CD4-positive, alpha-beta T cell treated with Interferon alpha-2 for 1 hour (primary cell): ENCODE measurements at regions not wholly inside any gene's neighbourhood (a gene's known extent, or its start where the extent isn't known, plus 50 kb on each side); places are given as distances from the start of the nearest gene placed in this dataset.
"Not testable (repeated sequence)": the region's sequence is repeated elsewhere in the genome, so short reads cannot be mapped to it uniquely, and the experiment has no call there.

Source experiments
- DNase-seq, 2 donors: peaks; one replicate each; pipeline ENCODE4 v3.0.0-alpha.2; 2020 to 2022

DNA sequence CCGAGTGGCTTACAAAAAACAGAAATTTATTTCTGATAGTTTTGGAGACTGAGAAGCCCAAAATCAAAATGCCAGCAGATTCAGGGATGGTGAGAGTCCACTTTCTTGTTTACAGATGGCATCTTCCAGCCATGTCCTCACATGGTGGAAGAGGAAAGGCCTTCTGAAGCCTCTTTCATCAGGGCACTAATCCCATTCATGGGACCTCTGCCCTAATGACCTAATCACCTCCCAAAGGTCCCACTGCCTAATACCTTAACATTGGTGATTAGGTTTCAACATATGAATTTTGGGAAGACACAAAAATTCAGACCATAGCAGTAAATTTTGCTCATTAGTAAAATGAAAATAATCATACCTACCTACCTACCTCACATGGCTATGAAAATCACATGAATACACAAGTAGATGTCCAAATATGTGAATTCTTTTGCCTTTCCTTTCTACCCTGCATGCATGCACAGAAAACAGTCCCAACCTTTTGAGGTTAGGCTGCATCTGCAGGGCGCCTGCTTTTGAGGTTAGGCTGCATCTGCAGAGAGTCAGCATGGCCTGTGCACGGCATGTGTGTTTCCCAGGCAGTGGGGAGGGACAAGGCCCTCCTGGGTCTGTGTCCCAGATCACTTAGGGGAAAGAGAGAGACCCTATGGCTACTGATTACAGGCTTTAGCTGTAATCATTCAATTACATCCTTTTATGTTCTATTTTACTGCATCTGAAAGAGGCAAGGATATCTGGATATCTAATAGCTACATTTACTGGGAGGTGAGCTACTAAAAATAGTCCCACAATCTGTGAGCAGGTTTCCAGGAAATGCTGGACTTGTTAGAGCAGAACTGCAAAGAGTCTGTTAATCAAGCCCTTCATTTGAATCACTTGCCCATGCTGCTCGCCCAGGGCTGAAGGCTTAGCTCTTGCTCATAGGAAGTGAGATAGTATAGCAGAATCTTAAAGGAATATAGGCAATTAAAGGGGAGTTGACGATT lies 497.7 kb upstream of the MARCKS start:
- no peak for DNase-seq

DNA sequence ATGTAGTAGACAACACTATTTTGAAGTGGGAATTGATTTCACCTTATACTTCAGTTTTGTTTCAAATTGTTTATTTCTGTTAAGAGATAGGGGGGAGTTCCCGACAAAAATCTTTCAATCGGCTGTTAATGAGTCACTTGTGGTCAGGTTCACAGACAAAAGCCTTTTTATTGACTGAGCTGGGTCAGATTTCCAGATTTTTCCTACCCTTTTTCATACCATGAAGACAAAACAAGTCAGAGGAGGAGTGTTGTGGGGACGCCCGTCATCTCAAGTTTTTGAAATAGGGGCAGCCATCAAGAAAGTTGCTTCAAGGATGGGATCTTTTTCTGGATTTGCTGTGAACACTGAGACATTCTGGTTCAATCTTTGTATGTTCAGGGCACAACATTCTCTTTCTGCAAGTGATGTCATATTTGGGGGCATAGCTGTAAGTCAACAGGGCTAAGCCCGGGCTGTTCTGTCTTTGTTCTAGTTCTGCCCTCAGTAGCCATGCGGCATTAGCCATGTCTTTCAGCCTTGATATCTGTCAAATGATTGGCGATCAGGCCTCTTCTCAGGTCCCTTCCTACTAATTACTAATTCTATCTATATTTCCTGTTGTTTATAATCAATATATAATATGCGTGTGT lies 496.0 kb upstream of the MARCKS start:
- DNase-seq = no peak

DNA sequence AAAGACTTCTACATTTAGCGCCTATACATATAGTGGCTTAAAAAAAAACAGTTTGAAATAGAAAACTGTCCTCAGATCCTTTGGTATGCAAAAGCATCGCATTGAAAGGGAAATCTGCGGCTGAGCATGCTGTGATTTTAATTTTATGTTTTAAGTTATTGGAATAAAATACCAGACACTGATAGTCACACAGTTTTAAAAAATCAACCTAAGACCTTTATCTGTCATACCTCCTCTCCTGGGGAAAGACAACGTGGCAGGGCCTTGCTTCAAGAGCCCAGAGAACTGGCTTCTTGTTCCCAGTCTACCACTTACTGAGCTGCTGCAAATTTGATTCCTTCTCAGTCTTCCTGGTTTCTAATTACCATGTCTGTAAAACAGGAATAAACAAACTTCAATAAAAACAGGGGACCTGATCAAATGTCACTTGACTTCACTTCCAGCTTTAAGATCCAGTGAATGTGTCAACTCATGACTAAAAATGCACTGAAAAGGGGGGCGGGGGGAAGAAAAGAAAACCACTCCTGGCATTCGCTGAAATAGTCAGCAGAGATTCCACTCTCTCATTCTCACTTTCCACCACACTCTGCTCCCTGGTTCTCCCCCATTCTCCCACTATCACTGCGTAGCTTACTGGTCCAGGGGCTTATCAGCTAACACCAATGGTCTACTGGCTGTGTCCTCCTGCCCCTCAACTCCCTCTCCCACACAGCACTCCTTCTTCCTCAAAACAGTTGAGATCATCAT lies 494.7 kb upstream of the MARCKS start:
- DNase-seq = no peak

DNA sequence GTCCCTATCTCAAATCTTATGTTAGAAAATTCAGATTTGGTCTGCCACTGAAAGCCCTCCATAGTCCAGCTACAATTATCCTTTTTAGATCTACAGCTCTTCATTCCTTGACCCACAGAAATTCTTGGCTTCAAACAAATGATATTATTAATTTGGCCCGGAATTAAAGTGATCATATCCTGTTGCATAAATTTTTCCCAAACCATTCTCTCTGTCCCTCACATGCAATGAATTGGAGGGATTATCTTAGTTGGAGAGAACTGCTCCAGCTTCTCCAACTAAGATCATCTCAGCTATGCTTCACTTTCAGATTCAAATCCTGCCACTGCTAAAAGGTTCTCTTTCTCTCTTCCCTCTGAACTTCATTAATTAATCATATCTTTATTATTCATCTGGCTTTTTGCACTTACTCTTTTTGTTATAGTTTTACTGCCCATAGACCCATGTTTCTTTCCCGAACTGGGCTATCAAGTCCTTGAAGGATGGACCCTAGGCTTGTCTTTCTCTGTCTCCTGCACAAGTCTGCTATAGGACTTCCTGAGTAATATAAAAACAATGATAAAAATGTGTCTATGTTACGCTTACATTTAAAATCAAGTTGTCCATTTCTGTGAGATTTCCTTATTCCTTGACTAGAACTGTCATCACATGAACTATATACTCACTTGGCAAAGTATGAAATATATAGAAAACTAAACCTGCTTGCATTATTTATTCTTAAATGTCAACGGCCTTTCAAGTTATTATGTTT lies 493.9 kb upstream of the MARCKS start:
- DNase-seq = no peak

DNA sequence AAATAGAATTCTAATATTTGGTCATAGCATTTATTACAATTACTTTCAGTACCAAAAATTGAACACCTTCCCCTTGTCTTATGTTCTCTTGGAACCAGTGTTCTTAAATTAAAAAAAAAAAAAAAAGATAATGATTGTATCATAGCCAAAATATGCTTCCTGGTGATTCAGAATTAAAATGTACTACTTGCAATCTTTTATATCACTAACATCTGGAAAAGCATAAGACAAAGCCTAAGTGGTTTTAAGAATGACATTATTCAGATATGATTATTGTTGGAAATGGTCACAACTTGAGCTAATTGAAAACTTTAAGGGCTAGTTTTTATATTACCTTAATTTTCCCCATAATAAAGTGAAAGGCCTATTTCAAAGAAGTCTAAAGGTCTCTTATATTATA lies 493.3 kb upstream of the MARCKS start:
- no peak for DNase-seq

DNA sequence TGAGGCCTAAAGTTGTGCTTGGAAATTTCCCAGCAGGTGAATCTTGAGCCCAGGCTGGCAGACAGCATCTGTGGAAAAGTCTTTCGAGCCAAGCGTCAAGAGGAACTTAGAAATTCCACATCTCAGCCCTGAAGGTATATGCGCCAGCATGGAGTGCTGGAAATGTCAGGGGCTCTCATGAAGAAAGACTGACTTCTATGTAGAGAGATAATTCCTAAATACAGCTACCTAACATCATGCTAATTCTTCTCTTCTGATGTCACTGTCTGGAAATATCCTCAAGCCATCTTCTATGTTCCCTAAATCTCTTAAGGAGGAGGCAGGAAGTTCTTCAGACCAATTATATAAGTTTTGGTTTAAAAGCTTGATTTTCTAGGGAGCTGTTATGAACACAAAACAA lies 492.4 kb upstream of the MARCKS start:
- DNase-seq = no peak

DNA sequence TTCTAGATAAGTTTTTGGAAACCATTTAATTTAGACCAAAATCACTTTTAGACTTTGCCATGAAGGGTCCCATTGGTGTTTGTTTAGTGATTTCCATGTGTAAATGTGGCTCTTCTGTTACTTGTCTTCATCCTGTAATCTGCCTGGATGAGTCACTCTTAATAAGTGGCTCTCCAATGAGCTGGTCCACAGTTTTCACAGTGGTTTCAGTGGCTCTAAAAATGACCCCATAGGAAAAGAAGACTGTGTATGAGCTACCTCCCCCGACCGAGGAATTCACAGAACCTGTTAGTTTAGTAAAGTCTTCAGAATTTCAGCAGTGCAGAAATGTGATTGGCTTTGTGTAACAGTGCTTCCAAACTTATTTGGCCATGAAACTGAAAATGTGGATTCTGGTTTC lies 492.0 kb upstream of the MARCKS start:
- DNase-seq = no peak

DNA sequence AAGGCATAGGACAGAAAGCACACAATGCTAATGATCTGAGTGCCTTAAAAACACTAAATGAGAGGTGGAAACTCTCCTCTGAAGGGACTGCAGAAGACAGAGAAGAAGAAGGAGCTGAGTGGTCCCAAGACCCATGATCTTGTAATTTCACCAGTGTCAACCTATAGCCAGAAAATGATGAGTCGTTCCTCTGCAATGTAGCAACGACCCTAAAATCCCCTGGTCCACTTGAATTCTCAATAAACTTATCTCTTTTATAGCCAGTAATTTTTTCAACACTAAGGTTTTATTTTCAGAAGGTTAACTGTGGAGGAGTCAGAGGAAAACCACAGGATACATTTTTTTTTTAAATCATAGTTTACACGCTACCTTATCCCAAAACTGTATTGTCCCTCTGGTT lies 490.6 kb upstream of the MARCKS start:
- DNase-seq = no peak

DNA sequence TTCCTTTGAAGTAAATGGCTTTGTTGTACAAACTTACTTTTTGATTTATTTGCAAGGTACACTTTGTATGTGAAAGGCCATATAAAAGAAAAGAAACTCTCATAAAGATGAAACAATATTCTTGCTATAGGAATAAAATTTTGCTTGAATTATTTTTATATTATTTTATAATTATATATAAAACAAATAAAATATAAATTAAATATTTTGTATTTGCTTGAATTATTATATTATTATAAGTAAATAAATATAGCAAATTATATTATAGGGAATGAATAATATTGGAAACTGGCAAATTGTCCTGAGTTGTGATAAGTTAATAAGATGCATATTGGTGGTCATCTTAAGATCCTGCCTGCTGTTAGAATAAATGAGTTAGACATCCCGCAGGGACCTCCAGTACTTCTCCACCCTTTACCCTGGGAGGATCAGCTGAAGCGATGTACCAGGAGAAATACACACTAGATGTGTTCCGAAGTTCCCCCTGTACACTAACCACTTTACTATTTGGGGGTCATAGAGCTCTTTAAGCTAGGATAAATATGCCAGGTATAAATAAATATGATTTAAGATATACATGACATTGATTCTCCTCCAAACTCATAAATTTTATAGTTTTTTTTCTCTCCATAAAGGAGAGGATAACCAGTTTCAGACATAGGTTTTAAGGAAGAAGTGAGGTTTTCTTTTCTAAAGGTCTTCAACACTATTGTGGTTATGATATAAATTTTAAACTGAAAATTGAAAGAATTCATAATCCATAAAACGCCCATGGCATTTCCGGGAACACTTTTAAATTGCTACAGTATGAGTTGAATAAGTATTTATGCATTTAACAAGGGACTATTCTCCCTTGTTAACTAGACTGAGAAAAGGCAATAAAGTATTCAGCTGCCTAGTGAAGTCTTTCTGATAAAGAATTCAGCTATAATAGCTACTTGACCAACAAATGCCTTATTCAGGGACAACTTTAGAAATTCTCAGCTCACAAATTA lies 486.3 kb upstream of the MARCKS start:
- no peak for DNase-seq

DNA sequence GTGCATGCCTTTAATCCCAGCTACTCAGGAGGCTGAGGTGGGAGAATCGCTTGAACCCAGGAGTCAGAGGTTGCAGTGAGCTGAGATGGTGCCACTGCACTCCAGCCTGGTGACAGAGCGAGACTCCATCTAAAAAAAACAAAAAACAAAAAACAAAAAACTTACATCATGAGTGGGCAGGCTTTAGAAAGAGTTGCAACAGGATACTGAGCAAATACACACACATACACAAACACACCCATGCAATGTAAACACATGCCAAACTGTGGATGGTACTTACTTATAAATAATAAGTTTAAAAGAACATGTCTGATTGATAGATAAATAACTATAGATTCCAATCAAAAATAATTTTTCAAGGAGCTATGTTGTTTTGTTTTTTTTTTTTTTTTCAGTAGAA lies 481.7 kb upstream of the MARCKS start:
- not testable (repeated sequence) for DNase-seq

DNA sequence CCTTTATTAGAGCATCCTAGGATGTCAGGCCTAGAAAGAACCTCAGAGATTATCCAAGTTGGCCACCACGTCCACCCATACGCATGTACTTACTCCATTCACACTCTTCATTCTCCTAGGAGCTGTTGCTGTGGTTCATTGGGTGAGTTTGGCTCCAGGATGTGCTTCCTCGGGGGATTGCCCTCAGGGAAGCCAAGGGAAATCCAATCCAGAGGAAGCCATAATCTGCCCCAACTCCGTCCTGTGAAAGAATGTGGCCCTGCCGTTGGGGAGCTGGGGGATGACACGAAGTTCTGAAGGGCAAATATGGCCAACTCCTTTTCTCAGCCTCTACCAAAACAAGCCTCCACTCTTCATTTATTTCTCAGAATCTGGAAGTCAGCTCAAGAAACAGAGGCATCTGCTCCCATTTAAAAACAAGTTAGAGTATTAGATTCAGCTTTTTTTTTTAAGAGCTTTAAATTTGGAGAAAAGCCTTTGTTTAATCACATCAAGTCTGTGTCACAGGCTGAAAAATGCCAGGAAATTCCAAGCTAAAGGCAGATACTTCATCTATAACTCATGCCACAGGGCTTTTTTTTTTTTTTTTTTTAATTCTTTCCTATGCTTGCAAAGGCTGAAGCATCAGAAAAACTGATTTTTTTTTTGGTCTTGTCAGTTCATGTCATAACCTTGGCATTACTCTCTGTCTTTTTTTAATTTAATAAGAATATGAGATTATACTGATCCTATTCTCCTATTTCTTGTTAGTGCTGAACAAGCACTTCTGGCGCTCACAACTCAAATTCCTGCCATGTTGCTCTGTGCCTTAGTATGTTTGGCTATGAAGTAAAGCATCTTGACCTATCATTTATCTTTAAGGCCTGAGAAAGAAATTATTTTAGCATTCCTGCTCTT lies 480.9 kb upstream of the MARCKS start:
- no peak for DNase-seq

DNA sequence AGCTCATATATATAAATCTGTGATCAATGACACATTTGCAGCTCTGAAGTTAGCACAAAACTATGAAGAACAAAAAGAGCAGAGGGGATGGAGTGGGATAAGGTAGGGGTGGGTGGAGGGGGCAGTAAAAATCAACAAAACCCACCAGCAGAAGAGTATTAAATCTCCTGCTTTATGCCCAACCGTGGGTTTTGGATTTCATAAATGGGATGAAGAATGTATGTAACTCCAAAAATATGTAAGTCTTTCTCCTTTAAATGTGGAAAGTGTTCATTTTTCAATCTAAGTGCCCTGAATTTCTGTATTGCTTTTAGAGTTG lies 480.3 kb upstream of the MARCKS start:
- DNase-seq = no peak

DNA sequence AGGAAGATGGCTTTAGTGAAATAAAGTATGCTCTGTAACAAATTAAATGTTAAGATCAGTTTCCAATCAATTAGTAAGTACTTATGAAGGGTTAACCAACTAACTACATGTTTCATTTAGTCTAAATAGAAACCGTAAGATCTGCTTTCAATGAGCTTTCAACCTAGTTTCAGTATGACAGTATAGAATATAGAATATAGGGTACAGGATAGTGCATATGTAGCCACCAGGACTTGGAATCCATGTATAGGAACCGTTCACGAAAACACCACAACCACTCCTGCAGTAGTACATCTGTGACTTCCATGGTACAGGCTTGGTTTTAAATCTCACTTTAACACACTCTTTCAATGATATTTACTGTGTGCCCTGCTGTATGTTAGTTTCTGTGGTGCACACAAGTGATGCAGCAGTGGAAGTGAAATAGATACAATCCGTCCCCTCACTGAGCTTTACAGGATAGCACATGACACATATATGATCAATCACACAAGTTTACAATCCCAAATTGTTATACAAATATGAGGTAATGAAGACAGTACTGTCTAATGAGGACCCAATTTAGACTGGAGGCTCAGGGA lies 479.7 kb upstream of the MARCKS start:
- DNase-seq = no peak

DNA sequence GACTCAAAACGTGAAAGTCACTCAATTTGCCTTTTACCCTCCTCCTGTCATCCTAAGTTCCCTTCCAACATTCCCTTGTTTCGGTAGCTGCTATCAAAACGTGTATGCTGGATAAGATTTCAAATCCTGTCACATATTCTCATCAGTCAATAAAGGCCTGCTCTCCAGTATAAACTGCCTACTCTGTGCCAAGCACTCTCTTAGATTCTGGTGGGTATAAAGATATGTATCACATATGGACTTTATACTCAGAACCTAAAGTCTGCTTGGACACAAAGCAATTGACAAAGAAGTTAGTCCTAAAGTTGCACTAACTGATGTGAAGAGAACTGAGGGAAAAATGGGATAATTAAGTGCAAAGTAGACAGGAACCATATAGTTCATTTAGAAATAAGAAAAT lies 476.6 kb upstream of the MARCKS start:
- no peak for DNase-seq

DNA sequence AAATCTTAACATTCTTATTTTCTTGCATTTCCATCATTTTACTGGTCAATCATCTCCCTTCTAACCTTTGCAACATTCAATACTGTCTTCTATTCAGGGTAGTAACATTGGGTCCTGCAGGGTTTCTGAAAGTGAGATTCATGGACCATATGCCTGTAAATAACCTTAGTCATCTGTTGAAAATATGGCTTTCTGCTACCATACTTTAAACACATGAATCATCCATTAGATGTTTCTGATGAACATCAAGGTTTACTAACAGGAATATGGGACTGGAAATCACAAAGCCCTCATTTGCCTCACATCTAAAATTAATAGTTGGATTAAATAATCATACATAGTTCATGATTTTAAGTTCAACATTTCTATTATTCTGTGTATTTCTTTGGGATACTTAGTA lies 475.9 kb upstream of the MARCKS start:
- no peak for DNase-seq

DNA sequence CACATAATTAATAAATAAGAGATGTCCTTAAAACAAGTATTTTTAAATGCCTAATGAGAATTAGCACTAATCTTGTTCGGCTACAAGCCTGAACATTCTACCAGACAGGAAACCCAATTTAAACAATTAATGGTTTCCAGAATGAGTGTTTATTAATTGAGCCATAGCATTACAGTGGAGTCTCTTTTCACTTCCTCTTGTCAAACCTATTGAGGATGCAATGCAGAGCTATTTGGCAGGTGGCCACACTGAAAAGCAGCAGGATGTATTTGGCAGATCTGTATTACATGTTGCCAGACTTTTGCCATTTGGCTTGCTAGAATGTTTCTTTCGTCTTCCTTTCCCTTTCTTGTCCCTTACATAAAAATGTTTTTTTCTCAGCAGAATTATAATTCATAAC lies 475.2 kb upstream of the MARCKS start:
- no peak for DNase-seq

DNA sequence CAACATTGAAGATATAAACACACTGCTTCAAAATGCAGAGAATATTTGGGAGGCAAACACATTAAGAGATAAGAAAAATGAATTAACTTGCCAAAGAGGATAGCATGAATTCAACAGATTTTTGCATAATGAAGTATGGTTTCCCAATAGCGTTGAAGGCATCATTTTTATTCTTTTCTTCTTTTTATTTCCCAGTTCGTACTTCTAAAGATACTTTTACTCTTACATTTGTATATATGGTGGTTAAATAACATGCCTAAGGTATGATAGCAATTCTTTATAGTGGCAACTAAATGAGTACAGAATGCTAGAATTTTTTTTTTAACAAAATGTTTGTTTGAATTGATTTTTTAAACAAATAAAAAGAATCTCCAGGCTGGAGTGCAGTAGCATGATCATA lies 473.4 kb upstream of the MARCKS start:
- no peak for DNase-seq

DNA sequence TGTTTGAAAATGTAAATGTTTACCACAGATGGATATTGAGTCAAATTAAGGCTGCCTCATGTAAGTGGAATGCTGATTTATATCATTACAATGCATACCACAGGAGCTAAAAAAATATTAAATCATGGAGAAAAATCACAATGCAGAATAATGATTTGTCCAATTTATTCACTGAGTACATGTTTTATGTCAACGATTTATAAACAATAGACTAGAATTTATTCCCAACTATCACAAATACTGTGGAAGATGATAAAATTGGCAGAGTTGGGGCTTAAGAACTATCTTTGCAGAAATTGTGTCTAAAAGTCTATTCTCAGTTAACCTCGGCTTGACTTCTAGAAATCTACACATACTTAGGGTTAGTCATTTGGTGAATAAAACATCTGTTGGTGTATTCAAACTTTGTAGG lies 472.1 kb upstream of the MARCKS start:
- DNase-seq = no peak

DNA sequence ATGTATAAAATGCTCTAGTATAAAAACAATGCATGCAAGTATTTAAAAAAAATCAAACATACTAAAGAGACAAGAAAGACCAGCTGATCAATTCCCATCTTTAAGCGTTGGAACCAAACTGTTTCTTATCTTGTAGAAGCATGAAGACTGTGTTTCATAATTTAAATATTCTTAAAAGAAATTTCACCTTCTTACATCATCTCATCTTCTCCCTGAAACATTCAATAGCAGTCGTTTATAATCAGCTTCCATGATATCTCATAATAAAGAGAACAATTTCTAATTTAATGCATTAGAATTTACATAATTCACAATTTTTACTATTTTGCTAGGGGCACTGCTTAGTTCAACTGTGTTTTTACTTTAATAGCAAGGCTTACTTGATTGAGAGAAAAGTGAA lies 468.1 kb upstream of the MARCKS start:
- no peak for DNase-seq

DNA sequence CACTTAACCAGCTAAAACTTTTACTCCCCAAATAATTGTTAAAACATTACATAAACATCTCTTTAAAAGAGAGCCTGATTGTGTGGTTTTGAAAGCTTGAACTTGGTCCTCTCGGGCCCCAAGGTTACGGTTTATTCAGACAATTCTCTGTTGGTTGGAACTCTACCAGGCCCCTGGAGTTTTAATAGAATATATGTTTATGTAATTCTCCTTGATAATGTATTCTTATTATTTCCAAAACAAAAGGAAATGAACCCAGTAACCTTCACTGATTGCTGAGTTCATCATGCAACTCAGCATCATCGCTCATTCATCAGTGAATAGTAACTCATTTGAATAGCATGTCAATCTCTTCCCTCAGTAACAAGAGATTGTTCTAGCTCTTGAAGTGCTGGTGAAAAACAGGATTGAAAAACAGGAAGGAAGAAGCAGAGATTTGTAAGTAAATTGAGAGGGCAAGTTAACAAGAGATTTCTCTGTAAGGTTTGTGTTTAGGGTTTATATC lies 464.5 kb upstream of the MARCKS start:
- no peak for DNase-seq
